Activated CD4-positive, alpha-beta T cell treated with anti-CD3 and anti-CD28 coated beads for 48 hours (primary cell): ENCODE measurements at regions not wholly inside any gene's neighbourhood (a gene's known extent, or its start where the extent isn't known, plus 50 kb on each side); places are given as distances from the start of the nearest gene placed in this dataset.
"Not testable (repeated sequence)": the region's sequence is repeated elsewhere in the genome, so short reads cannot be mapped to it uniquely, and the experiment has no call there.

ENCODE experiments used
- DNase-seq: peaks from one replicate; pipeline ENCODE4 v3.0.0-alpha.2; 2020

DNA sequence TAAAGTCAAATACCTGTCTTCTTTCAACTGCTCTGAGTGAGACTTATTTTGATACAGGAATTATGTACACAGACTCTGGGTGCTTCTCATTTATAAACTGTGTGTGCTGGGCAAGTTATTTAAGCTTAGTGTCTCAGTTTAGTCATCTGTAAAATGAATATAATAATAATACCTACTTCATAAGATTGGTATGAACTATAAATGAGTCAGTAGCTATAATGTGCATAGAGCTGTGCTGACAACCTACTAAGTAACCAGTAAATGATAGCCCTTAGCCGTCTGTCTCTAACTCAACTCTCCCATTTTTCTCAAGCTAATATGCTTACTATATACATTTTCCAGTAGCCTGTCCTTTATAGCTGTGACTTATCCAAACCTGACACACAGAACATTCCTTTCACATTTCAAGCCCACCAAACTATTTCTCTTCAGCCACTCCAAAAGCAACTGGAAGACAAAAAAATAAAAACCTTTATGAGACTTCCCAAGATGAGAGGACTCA, 319.8 kb downstream of the ETAA1 start:
- DNase-seq = no peak

DNA sequence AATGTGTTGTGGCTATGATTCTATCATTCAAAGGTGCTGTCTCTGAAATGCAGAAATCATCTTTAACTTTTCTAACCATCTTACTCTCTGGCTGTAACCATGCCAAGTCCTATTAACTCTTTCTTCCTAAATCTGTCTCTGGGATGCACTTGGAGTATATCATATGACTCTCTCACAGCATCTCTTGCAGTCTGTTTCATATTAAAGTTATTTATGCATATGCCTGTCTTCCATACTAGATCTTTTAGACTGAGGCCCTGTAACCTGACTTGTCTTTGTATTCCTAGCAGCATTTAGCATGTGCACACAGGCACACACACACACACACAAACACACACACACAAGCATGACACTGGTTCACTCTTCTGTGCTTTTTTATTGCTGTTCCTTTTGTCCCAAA, 320.6 kb downstream of the ETAA1 start:
- no peak for DNase-seq

DNA sequence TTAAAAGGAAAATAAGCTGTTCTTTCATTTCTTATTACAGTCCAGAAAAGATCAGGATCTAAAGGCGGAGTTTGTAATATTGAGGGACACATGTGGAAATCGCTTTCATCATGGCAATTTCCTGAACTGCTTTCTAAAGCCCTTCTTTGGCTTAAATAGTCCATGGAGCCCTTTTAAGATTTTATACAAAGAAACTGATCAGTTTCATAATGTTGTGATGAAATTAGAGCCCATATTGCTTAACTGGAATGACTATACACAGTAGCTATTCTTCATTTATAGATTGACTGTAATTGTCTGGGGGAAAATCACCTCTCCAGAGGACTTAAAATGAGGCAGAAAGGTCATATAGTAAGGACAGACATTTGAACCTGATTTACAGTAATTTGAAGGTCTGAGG, 322.2 kb downstream of the ETAA1 start:
- no peak for DNase-seq

DNA sequence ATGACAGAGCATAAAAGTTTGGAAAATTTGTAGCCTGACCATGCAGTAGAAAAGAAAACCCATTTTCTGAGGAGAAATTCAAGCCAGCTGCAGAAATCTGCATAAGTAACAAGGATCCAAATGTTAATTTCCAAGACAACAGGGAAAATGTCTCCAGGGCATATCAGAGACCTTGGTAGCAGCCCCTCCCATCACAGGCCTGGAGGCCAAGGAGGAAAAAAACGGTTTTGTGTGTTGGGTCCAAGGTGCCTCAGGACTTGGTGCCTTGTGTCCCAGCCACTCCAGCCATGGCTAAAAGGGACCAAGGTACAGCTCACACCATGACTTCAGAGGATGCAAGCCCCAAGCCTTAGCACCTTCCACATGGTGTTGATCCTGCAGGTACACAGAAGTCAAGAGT, 324.4 kb downstream of the ETAA1 start:
- no peak for DNase-seq

DNA sequence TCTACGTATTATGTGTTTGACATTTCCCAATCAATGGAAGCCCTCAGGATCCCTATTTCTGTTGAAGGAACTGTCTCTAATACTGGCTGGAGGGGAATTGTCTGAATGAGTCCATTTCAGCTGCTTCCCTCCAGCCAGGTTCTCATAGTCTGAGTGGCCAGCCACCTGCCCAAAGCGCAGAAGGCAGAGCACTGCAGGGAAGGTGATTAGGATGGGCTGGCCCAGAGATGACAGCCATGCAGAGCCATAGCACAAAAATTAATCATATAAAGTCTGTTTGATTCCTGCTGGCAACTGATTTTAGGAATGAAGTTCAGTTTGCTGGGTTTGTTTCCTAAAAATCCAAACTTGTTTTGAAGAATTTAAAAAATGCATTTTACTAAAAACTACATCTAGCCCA, 327.1 kb downstream of the ETAA1 start:
- no peak for DNase-seq

DNA sequence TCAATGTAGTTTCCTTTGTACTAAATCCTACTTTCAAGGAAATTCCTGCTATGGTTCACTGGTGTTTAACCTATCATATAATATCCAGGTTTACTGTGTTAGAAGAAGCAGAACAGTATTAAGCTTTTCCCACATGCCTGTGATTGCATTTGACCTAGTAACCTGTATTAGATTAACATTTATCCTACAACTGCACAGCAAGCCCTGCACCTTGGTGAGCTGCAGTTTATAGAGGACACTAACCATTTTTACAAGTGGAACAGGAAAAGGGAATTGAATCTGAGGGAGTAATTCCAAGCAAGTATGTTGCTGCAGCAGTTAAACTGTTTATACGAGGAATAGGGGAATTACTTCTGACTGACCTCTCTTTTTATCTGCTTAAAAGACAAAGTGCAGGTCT, 328.6 kb downstream of the ETAA1 start:
- no peak for DNase-seq

DNA sequence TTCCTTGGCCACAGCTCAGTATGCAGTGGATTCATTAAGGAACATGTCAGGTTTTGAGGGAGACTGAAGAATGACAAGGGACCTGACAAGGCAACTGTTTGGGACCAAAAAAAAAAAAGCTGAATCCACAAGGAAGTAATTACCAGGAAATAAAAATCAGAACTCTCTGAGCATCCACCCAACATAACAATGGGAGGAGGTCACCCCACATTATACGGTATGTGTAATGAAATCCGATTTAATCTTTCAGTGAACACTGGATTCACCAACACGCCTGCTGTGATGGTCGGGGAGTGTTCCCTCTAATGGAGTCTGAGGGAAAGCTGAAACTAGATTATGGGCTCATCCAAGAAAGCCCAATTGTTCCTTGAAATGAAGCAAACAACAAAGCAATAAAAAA, 329.3 kb downstream of the ETAA1 start:
- no peak for DNase-seq

DNA sequence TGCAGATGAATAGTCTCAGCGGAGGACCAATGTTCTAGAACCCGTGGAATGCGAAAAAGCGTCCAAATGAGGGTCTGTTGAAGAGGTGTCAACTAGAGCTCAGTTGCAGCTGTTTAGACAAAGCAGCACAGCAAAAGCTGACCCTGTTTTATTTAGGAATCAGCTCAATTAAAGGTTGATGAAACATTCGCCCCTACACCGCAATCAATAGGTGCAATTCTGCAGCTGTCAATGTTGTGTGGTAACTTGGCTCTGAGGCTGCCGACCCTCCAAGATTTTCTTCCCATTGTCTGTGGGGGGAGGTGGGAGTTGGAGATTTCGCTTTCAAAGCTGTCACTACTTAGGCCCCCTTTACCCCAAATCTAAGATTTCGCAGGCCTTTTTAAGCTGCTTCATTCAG, 330.0 kb downstream of the ETAA1 start:
- DNase-seq = no peak

DNA sequence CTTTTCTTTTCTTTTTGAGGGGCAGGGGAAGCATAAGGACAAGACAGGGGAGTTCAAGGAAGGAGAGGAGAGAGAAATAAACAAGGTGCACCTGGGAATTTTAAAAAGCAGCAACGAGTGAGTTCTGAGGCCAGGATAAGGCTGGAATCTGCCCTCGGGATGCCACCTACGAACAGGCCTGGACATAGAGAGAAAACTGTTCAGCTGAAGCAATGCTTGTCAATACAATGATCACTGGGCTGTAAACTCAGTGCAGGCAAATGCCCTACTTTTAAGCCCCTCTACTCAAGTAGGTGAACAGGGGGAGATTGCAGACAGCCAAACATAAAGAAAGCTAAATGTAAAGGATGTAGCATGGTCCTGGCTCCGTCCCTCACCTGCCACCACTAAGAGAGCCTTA, 330.5 kb downstream of the ETAA1 start:
- no peak for DNase-seq

DNA sequence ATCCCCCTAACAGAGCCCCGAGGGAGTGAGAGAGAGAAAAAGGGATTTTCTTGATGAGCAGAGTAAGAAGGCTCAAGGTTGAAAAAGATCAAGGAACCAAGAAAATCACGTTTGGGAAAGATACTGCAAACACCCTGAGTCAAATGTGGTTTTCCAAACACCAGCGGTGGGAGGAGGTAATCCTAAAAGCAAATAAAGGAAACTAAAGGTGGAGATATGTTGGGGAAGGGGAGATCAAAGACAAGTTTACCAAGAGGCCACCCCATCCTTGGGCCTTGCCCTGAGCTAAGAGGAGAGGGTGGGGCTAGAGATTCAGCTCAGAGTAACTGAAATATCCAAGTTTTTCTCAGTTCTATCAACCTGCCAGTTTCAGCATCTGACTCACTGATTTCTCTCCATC, 332.3 kb downstream of the ETAA1 start:
- no peak for DNase-seq

DNA sequence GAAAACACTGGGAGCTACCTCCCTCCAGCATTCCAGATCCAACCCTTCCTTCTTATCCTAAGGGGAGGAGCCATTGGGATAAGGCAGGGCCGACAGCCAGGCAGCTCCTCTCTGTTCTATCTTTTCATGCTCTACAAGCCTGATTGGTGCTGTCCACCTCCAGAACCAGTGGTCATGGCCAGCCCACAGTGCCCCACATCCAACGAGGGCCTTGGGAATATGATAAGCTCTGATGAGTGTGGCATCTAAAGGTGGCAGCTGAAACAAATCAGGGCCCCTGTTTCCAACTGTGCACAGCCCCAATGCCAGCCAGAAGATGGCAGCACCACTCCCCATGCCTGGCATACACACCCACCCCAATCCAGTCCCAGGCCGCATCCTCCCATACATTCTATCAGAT, 329.3 kb downstream of the C1D start:
- DNase-seq = peak; percentile 2

DNA sequence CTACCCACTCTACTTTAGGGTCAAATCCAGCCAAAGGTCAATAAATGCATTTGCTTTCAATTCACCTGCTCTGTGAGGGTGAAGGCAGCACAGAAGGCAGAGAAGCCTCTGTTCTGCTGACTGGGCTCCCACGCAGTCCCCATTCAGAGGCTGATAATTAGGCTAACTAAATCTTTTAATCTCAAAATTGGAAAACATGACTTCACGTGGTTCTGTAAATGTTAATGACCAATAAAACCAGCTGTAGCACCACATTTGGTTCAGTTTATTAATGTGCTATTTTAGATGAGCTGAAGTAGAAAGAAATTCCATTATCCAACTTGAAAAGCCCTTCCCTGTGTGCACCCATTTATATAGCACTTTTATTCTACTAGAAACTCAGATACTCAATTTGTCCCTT, 310.6 kb downstream of the C1D start:
- DNase-seq = no peak

DNA sequence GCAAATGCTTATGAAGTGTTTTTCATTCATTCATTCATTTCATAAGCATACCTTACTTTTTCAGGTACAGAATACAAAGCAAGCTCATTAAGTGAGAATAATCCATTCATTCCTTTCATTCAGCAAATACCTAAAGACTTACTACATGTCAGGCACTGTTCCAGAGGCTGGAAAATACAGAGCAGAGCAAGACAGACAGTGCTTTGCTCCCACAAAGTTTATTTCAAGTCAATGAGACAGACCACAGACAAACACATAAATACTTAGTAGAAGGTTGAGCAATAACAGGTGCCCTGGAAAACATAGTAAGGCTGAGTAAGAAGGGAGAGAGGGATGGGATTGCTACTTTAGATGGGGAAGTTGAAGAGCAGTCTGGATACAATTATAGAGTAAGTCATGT, 309.8 kb downstream of the C1D start:
- no peak for DNase-seq

DNA sequence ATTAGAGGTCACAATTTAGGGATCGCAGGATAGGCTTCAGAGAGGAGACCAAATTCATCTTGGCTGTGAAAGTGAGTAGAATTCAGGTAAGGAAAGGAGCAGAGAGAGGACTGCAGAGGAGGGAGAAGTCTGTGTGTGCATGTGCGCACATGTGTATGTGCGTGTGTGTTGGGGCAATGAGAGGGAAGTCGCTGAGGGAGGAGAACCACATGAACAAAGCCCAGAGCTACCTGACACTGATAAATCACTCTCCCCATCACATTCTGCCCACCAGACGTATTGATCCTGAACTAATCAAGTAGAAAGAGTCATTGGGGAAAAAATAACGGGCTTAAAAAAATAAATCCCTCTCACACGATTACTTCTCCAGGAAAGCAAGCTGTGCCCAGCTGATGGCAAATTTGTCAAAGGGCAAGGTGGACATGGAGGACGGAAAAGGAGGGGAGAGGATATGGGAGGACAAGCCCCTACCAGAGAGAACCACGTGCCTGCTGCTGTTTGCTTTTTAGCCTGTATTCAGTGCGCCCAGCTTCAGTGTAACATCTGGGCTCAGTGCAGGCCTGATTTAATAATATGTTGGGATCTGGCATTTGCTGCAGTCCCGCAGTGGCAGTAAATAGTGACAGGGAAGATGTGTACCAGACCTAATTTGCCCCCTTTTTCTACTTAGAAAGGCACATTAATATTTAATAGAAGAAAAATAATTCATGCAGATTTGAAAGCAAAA, 307.5 kb downstream of the C1D start:
- no peak for DNase-seq

DNA sequence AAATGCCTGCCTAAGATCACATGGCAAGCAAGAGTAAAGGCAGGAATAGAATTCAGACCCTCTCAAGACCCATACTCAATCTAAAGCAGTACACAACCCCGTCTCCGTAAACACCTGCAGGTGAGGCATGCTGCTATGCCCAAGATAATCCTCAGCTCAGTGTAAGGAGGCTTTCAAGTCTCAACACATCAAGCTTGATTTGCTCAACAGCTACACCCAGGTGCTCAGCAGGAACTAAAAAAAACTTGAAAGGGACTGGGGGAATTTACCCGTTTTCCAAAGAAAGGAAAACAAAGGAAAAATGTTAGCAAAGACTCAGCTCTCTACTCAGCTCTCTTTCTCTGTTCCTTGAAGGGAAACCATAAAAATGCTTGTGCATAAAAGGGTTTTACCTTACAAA, 301.8 kb downstream of the C1D start:
- no peak for DNase-seq

DNA sequence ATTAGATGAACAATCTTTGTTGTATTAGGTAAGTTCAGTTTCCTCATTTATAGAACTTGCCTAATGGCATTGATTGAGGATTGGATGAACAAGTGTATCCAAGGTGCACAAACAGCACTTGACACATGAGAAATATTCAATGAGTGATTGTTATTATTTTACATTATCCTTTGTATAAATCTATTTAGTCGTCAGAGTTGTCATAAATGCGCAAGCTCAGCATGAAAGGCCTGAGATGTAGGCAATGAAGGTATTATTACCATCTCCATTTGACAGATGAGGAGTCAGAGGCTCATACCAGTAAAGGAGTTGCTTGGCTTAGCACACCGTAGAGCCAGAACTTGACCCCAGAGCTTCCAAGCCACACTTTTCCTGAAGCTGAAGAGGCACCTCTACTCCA, 291.4 kb downstream of the C1D start:
- no peak for DNase-seq

DNA sequence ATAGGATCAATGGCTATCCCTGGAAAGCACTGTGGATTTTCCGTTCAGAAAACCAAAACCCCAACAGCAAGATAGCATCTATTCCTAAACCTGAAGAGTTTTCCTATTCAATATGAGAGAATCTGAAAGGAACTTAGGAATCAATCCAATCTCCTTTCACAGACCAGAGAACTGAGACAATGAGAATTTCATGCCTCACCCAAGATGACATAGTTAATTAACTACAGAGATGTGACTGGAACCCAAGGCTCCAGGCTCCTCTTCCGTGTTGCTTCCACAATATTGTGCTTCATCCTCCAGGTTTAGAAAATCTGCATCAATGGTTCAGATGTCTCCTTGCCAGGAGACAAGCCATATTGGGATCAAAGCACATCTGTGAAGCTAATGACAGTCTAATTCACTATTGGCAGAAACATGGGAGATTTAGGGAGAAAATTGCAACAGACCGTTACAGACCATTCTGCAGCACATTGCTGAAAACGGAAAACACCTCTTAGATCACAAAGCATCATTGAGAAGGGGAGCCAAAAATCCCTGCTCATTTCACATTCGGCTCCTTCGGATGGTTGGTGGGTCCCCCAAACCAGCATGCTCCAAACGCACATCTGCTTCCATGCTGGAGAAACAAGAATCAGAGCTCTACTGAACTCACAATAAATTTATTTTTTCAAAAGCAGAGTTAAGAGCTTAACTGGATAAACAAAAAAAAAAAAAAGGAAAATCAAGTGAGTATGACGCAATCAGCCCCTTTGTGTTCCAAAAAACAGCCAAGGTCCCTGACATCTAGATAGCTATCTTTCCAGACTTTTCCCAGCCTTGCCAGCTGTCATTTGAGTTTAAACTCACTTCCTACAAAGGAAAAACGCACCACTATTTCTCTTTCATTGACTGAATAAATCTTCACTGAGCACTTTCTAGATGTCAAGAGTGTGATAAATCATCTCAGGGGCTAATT, 290.3 kb downstream of the C1D start:
- DNase-seq = no peak

DNA sequence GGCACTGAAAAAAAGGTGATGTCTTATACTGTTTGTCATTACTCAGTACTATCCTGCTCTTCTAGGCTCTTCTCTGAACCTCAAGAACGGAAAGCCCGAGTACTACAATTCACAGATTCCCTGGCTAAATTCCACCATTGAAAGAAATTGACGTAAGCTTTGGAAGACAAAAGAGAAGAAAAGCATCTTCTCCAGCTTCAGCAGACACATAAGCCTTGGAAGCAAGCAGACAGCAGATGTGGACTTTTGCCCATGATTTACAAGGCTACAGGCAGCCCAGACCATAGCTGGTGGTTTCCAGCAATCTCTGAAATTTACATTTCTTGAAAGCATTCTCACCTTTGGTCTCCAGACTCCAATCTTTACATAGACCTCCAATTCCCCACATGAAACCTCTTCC, 289.0 kb downstream of the C1D start:
- DNase-seq = no peak

DNA sequence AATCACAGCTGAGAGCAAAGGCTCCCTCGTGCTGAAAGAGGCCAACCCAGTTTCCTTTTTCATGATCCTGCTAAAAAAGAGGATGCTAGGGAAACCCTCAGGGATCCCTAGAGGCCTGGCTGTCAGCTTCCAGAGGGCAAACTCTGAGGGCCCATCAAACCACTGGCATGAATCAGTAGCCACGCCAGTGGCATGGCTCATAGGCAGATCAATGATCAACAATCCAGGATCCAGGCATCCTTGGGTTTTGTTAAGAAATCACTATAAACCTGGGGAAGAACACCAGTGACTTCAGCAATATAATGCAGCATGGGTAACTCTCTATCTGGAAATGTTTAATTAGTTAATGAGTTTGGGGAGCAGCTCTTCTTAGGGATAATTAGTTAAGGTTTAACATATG, 286.5 kb downstream of the C1D start:
- no peak for DNase-seq

DNA sequence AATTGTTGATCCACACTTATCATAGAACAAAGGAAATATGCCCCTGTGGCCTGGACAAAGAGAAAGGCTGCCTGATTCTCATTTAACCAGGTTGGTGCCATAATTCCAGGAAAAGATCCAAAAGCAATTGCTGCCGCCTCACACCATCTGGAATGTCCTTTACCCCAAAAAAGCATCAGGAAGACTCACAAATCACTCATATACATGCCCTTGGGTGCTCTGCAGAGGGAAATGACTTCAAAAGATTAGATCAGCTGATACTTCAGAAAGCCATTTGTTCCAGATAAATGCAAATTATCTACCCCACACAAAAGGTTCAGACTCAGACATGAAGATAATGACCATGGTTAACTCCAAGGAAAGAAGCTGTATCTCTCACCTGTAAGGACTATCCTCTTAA, 285.8 kb downstream of the C1D start:
- DNase-seq = no peak

DNA sequence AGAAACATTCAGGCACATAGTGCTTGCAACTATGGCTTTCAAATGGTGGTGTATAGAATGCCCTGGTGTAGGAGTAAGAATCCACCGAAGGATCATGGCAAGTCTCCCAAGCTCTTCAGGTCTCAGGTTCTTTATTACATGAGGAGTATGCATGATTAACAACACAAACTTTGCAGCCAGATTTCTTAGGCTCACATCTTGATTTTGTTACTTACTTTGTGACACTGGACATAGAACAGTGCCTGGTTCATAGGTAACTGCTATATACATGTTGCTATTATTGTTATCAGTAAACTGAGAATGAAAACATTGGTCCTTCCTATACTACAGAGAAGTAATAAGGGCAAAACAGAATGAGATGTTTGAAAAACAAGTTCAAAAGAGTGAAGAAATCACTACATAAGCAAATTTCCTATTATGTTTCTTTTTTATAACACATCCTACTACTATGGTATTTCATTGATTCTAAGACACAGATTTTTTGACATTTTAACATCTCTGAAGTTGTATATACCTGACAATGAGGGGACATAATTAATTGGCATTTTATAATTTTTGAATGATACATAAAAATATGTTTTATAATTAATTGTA, 284.9 kb downstream of the C1D start:
- DNase-seq = no peak

DNA sequence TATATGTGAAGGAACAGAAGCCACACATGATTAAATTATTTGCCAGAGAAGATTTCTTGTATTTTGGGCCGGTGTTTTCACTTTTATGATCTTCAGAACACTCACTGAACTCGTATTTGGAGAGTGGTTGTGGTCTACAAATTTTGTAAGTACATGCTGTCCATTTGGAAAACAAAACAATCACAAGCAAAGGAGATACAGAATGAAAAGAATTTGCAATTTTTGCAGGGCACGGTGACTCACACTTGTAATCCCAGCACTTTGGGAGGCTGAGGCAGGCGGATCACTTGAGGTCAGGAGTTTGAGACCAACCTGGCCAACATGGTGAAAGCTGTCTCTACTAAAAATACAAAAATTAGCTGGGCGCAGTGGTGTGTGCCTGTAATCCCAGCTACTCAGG, 282.0 kb downstream of the C1D start:
- not testable (repeated sequence) for DNase-seq

DNA sequence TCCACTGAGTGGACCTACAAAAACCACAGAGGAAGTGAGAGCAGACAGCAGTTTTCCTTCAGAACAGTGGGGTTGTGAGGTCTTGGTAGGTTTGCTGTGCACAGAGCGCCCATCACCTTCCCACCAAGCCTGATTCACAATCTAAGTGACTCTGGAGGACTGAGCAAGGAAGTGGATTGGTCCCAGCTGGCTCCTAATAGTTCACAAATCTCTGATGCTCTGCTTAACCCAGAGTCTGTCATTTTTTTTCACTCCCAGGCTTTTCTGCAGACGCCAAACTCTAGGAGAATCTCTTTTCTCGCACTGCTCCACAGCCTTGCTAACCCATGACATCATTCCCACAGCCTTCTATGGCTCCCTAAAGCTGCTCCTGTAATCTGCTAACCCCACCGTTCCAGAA, 280.4 kb downstream of the C1D start:
- DNase-seq = no peak

DNA sequence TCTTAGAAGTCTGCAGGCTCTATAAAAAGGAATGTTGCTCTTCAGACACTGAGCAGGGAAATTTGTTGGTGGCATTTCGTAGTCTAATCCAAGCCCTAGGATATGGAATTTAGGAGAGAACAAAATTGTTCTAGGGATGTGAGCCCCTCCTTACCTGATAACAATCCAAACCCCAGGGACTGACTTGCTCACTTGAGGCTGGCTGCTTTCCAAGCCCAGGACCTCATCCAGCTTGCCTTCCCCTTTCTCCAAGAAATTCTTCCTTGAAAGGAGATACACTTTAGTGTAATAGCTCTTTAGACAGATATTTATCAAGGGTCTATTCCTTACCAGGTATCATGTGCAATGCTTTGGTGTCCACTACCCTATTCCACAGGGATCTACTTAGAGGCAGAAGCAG, 279.8 kb downstream of the C1D start:
- no peak for DNase-seq
